ENCODE measurements at regions not wholly inside any gene's neighbourhood (a gene's known extent, or its start where the extent isn't known, plus 50 kb on each side); places are given as distances from the start of the nearest gene placed in this dataset.

- ATAC-seq (no peak), DNase-seq (ENCODE audit: low spot score) (no peak)
- H3K27ac ChIP-seq (ENCODE audit: low read depth): no peak overlapping the region
- H4K20me1 ChIP-seq (replicated peaks; ENCODE audit: insufficient read depth): no peaks in the 10 kb centered on the region
- H3K4me2 ChIP-seq: no peak overlapping the region
- no peak overlapping the region for H3K4me3 ChIP-seq
- H3K4me3 Mint-ChIP-seq: no peak overlapping the region
- no peaks in the 10 kb centered on the region for H3K4me1 ChIP-seq (ENCODE audit: insufficient read depth)
- H3K27me3 Mint-ChIP-seq (ENCODE audit: insufficient read depth, low read depth, poor library complexity): no peaks in the 10 kb centered on the region
- no peaks in the 10 kb centered on the region for H3K36me3 ChIP-seq (ENCODE audit: insufficient read depth)
- no peaks in the 10 kb centered on the region for H3K4me1 Mint-ChIP-seq
- H3K9me2 ChIP-seq (ENCODE audit: insufficient read depth): no peaks in the 10 kb centered on the region
- no peak overlapping the region for H2AFZ ChIP-seq
- TF ChIP-seq ZNF331 (CRISPR knock-in tag; IDR thresholded peaks at IDR 0.05; ENCODE audit: low read depth) (no peak), CREB1 (CRISPR knock-in tag; IDR thresholded peaks at IDR 0.05; ENCODE audit: low read depth) (no peak), CTCF (conservative IDR thresholded peaks at IDR 0.05; ENCODE audit: low read depth in 2 of 2) (no peak), ZNF114 (CRISPR knock-in tag; IDR thresholded peaks at IDR 0.05) (no peak), JUNB (IDR thresholded peaks at IDR 0.05; ENCODE audit: unreplicated experiment) (no peak), POLR2AphosphoS5 (IDR thresholded peaks at IDR 0.05; ENCODE audit: low read depth) (no peak), NANOG (IDR thresholded peaks at IDR 0.05; ENCODE audit: borderline replicate concordance) (no peak)
- peaks cover 4% of the 10 kb centered on the region; the same call in 1 of the 3 replicates for H3K9me3 Mint-ChIP-seq
- 0 out of 3 replicates have a peak, but pooled peaks cover 8% of the 10 kb centered on the region for H3K36me3 Mint-ChIP-seq (ENCODE audit: low read depth)
- no peak overlapping the region for H3K27ac Mint-ChIP-seq
- no peaks in the 10 kb centered on the region for H3K27me3 ChIP-seq (ENCODE audit: insufficient read depth)
- H3K79me2 ChIP-seq (replicated peaks; ENCODE audit: insufficient read depth): no peaks in the 10 kb centered on the region
- no peaks in the 10 kb centered on the region for H3F3A ChIP-seq (replicated peaks; ENCODE audit: low read depth)
Observed at GRCh38 chr14:42673963-42674362, 1067.3 kb downstream of the LRFN5 start.

GRCh38 chr14:42671636-42672035 lies 1065.0 kb downstream of the LRFN5 start:
- H3K4me1 ChIP-seq (ENCODE audit: insufficient read depth): no peaks in the 10 kb centered on the region
- Mint-ChIP-seq H3K36me3 (ENCODE audit: low read depth) (0 out of 3 replicates have a peak, but pooled peaks cover 8% of the 10 kb centered on the region), H3K27me3 (ENCODE audit: insufficient read depth, low read depth, poor library complexity) (no peaks in the 10 kb centered on the region), H3K4me3 (no peak overlapping the region), H3K9me3 (peaks cover 4% of the 10 kb centered on the region; the same call in 1 of the 3 replicates), H3K4me1 (no peaks in the 10 kb centered on the region), H3K27ac (no peak overlapping the region)
- DNase-seq (ENCODE audit: low spot score) (no peak), ATAC-seq (no peak)
- no peaks in the 10 kb centered on the region for H3K27me3 ChIP-seq (ENCODE audit: insufficient read depth)
- no peak overlapping the region for H3K27ac ChIP-seq (ENCODE audit: low read depth)
- no peaks in the 10 kb centered on the region for H3K36me3 ChIP-seq (ENCODE audit: insufficient read depth)
- no peaks in the 10 kb centered on the region for H3K79me2 ChIP-seq (replicated peaks; ENCODE audit: insufficient read depth)
- no peak overlapping the region for H3K4me3 ChIP-seq
- H3K9me2 ChIP-seq (ENCODE audit: insufficient read depth): no peaks in the 10 kb centered on the region
- no peaks in the 10 kb centered on the region for H4K20me1 ChIP-seq (replicated peaks; ENCODE audit: insufficient read depth)
- no peaks in the 10 kb centered on the region for H3F3A ChIP-seq (replicated peaks; ENCODE audit: low read depth)
- TF ChIP-seq ZNF462 (CRISPR knock-in tag; IDR thresholded peaks at IDR 0.05) (no peak), EZH2 (IDR thresholded peaks at IDR 0.05; ENCODE audit: low read depth, unreplicated experiment) (no peak)
- no peak overlapping the region for H2AFZ ChIP-seq
- no peak overlapping the region for H3K4me2 ChIP-seq

All from GM23338 (cell line).